GM12872 (cell line): ENCODE measurements at regions not wholly inside any gene's neighbourhood (a gene's known extent, or its start where the extent isn't known, plus 50 kb on each side); places are given as distances from the start of the nearest gene placed in this dataset.

ENCODE experiments used
- TF ChIP-seq, protein P1 (sequence below): IDR thresholded peaks from 3 replicates; pipeline ENCODE4 v1.5.1; 2011; ENCODE audit warnings: low read depth, mild to moderate bottlenecking, low read length, moderate library complexity; ENCODE audit not compliant: insufficient read depth

DNA sequence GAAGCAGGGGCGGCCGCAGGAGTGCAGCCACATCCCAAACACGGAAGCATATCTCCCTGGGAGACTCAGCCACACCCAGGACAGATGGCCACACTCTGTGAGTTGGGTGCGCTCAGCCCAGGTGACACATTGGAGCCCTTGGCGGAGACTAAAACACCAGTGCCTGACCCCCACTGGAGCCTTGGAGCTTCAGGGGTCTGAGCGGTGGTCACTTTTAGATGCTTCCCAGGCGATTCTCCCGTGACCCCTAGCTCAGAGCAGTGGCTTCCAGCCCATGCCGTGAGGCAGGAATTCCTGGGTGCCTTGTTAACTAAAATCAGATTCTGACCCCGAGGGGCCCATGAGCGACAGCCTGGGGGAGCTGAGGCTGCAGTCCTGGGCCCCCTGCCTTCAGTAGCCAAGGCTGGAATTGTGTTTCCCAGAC, 54.5 kb downstream of the PLXNA1 start:
- TF ChIP-seq, protein P1, sequence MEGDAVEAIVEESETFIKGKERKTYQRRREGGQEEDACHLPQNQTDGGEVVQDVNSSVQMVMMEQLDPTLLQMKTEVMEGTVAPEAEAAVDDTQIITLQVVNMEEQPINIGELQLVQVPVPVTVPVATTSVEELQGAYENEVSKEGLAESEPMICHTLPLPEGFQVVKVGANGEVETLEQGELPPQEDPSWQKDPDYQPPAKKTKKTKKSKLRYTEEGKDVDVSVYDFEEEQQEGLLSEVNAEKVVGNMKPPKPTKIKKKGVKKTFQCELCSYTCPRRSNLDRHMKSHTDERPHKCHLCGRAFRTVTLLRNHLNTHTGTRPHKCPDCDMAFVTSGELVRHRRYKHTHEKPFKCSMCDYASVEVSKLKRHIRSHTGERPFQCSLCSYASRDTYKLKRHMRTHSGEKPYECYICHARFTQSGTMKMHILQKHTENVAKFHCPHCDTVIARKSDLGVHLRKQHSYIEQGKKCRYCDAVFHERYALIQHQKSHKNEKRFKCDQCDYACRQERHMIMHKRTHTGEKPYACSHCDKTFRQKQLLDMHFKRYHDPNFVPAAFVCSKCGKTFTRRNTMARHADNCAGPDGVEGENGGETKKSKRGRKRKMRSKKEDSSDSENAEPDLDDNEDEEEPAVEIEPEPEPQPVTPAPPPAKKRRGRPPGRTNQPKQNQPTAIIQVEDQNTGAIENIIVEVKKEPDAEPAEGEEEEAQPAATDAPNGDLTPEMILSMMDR, result no peak

DNA sequence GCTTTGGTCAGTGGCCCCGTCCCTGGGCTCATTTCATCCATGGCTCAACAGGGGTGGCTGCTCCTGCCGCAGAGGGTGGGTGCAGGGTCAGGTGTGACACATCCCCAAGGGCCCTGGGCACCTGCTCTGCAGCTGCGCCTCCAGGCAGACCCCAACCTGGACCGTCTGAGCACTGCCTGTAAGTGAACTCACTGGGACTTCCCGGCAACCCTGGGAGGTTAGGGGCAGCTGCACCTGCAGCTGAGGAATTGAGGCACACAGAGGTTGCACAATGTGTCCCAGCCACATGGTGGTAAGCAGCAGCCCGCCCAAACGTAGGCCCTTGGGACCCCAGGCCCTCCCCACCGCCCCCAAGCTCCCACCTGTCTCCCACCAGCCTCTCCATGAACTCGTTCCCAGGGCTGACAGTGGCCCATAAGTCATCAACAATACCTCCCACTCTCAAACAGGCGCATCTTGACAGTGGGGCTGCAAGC, 55.1 kb downstream of the PLXNA1 start:
- TF ChIP-seq, protein P1, result no peak

DNA sequence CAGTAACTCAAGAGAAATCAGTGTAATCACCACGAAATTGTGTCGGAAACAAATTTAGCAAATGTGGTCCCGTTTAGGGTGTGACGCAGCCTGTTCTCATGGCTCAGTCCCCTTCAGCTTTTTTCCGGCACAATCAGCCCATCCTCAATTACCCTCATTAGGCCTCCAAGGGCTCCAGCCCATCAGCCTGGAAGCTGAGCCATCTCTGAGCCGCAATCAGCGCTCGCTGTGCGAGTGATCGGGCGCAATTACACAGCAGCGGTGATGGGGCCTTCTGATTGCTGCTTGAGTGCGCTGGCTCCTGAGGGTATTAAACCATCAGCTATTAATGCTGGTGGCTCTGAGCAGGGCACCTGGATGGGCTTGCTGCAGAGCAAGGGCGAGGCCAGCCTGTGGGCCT, 55.6 kb downstream of the PLXNA1 start:
- TF ChIP-seq, protein P1, result no peak

DNA sequence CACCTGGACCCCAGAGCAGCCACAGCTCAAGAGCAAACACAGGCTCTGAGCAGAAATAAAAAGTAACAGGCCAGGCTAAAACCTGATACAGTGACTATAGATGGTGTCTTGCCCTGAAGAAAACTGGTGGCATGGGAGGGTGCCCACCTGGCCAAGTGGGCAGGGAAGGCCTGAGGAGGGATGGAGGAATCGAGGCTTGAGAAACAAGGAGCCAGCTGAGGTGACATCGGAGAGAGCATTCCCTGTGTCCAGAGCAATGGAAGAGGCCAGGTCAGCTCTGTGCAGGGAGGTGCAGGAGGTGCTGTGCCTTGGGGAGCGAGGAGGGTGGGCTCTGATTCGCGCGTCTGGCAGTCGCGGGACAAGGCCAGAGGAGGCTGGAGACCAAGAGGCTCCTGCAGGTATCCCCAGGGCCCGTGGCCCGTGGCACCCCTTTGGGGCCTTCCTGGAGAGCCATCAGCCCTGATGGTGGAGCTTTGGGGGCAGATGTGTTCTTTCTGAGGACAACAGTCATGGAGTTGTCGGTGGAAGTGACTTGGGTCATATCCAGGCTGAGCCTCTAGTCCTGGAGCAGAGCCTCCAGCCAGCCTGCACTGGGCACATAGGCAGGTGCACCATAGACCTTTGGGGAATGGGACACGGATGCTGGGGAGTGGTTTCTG, 56.1 kb downstream of the PLXNA1 start:
- TF ChIP-seq, protein P1, result no peak

DNA sequence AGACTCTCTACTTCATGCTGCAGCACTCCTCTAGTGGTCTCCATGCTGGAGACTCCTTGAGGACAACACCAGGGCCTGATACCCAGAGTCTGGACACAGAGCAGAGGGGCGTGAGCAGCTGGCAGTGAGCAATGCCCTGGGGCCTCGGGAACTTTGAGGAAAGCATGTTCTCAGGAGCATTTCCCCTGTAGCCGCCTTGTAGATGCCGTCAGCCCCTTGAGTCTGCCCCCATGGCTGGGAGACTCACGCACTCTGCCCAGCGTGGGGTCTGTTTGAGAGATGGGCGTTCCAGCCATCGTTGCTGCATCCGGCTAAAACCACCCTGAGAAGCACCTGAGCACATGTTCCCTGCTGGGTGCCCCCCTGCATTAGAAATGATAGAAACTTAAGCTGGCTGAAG, 56.8 kb downstream of the PLXNA1 start:
- TF ChIP-seq, protein P1, result no peak

DNA sequence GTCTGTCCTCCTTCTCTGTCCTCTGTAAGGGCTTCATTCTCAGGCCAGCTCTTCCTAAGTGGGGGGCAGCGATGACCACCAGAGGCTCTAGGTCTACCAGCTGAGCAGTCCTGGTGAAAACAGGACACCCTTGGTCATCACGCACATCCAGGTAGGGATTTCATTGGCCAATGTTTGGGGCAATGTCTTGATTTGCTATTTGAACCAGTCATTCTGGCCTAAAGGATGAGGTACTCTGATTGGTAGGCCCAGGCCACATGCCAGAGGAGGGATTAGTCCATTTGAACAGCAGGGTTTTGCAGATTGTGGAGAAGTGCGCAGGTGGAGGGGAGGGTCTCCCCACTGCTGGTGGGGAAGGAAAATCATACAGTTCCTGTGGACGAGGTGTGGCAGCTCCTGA, 57.3 kb downstream of the PLXNA1 start:
- TF ChIP-seq, protein P1, result no peak

DNA sequence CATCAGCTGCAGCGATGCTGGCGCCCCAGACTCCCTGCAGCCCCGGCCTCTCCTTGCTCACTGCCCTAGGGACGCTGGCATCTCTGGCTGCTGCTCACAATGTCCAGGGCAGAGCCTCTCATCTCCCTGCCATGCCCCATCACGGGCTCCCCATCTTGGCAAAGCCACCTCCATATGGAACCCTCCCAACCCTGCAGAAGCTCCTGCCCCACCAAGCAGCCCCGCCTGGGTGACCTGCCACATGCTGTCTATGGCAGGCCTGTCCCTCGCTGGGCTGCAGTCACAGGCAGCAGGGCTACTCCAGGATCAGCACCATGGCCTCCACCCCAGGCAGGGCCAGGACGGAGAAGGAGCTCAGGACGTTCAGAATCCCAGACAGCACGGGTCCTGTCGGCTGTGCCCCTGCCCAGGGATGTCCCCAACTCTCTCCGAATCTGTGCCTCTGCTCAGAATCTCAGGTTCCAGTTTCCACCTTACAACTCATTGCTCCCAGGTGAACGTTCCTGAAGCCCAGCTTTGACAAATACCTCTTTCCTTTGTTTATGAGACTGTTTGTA, 58.4 kb downstream of the PLXNA1 start:
- TF ChIP-seq, protein P1, result no peak
